Endothelial cell (in vitro differentiated cells): ENCODE measurements at regions not wholly inside any gene's neighbourhood (a gene's known extent, or its start where the extent isn't known, plus 50 kb on each side); places are given as distances from the start of the nearest gene placed in this dataset.

Source experiments
- DNase-seq: peaks from one replicate; pipeline ENCODE4 v3.0.0; 2021; ENCODE audit warnings: low spot score
- H3K27ac Mint-ChIP-seq: one replicate; pipeline ENCODE4 v1.8.0; 2021; ENCODE audit warnings: mixed read lengths, inconsistent platforms; ENCODE audit not compliant: unreplicated experiment
- H3K27me3 Mint-ChIP-seq: one replicate; pipeline ENCODE4 v1.8.0; 2021; ENCODE audit warnings: mild to moderate bottlenecking, moderate library complexity, mixed read lengths, inconsistent platforms; ENCODE audit not compliant: unreplicated experiment
- H3K36me3 Mint-ChIP-seq: one replicate; pipeline ENCODE4 v1.8.0; 2021; ENCODE audit warnings: mild to moderate bottlenecking, low read depth, mixed read lengths, inconsistent platforms; ENCODE audit not compliant: unreplicated experiment
- H3K4me1 Mint-ChIP-seq: one replicate; pipeline ENCODE4 v1.8.0; 2021; ENCODE audit warnings: mild to moderate bottlenecking, mixed read lengths, inconsistent platforms; ENCODE audit not compliant: unreplicated experiment
- H3K4me3 Mint-ChIP-seq: one replicate; pipeline ENCODE4 v1.8.0; 2021; ENCODE audit warnings: mild to moderate bottlenecking, mixed read lengths, inconsistent platforms; ENCODE audit not compliant: unreplicated experiment
- H3K9me3 Mint-ChIP-seq: one replicate; pipeline ENCODE4 v1.8.0; 2021; ENCODE audit warnings: mixed read lengths, inconsistent platforms; ENCODE audit not compliant: unreplicated experiment
- CTCF ChIP-seq: fragments of 200-600 bp; sonication (generic); IDR thresholded peaks from one replicate; pipeline ENCODE4 v1.5.0; 2021; ENCODE audit warnings: antibody characterized with exemption; ENCODE audit not compliant: unreplicated experiment

DNA sequence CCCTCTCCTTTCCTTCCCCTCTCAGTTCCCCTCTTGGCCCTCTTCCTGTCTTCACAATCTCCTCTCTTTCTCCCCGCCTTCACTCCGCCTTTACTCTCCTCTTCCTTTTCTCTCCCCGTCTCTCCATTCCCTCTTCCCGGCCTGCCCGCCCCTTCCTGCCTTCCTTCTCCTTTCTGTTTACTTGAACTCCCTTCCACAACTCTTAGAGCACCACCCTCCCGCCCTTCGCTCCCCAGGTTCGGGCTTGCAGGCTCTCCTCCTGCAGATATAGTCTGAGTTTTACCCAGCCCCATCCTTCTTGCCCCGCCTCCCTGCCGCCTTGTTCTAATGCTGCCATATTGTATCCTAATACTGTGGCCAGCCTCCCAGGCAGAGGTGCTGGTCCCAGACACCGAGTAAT is 201.5 kb upstream of the N4BP1 start:
- peaks cover 5% of the 10 kb centered on the region for H3K4me1 Mint-ChIP-seq
- no peaks in the 10 kb centered on the region for H3K9me3 Mint-ChIP-seq
- no peaks in the 10 kb centered on the region for H3K36me3 Mint-ChIP-seq
- H3K27ac Mint-ChIP-seq: no peak overlapping the region
- H3K4me3 Mint-ChIP-seq: peak overlapping the region; percentile 65
- no peak for DNase-seq
- no peak for TF ChIP-seq CTCF
- peaks cover 3% of the 10 kb centered on the region for H3K27me3 Mint-ChIP-seq

GRCh38 chr16:48810803-48811453 is 200.9 kb upstream of the N4BP1 start:
- TF ChIP-seq CTCF: no peak
- peaks cover 5% of the 10 kb centered on the region for H3K4me1 Mint-ChIP-seq
- H3K36me3 Mint-ChIP-seq: no peaks in the 10 kb centered on the region
- peak overlapping the region; percentile 65 for H3K4me3 Mint-ChIP-seq
- H3K9me3 Mint-ChIP-seq: no peaks in the 10 kb centered on the region
- H3K27ac Mint-ChIP-seq: no peak overlapping the region
- peaks cover 2% of the 10 kb centered on the region for H3K27me3 Mint-ChIP-seq
- DNase-seq: peak; percentile 13

DNA sequence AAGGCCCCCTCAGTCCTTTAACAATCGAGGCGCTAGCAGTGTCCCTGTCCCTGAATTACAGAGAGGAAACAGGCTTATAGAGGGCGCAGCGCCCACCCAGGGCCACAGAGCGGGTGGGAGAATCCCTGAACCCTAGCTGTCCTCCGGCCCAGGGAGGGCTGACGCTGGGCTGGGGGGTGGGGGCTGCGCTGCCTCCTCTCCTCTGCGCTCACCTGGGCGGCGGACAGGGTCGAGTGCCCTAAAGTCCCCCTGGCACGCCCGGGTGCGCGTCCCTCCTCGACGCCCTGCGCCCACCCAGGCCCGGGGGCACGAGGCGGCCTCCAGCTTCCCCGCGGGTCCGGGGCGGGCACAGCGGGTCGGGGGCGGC is 200.4 kb upstream of the N4BP1 start:
- DNase-seq: no peak

GRCh38 chr16:48790151-48790550 is 180.2 kb upstream of the N4BP1 start:
- no peak overlapping the region for H3K4me3 Mint-ChIP-seq
- peaks cover 5% of the 10 kb centered on the region for H3K4me1 Mint-ChIP-seq
- H3K36me3 Mint-ChIP-seq: no peaks in the 10 kb centered on the region
- no peaks in the 10 kb centered on the region for H3K9me3 Mint-ChIP-seq
- DNase-seq: no peak
- H3K27me3 Mint-ChIP-seq: no peaks in the 10 kb centered on the region
- no peak overlapping the region for H3K27ac Mint-ChIP-seq
- TF ChIP-seq CTCF: no peak

More for the DNA sequence above, 200.4 kb upstream of the N4BP1 start:
- peaks cover 5% of the 10 kb centered on the region for H3K4me1 Mint-ChIP-seq
- H3K27ac Mint-ChIP-seq: no peak overlapping the region
- H3K9me3 Mint-ChIP-seq: no peaks in the 10 kb centered on the region
- peaks cover 2% of the 10 kb centered on the region for H3K27me3 Mint-ChIP-seq
- no peaks in the 10 kb centered on the region for H3K36me3 Mint-ChIP-seq
- no peak for TF ChIP-seq CTCF
- peak overlapping the region; percentile 56 for H3K4me3 Mint-ChIP-seq

- Mint-ChIP-seq H3K4me3 (no peak overlapping the region), H3K27me3 (no peaks in the 10 kb centered on the region), H3K27ac (no peak overlapping the region), H3K9me3 (no peaks in the 10 kb centered on the region), H3K4me1 (peaks cover 5% of the 10 kb centered on the region), H3K36me3 (no peaks in the 10 kb centered on the region)
- DNase-seq: no peak
- no peak for TF ChIP-seq CTCF
These were observed 178.5 kb upstream of the N4BP1 start for GRCh38 chr16:48788475-48788874.
